Stomach (tissue), 8 donors: ENCODE measurements at regions not wholly inside any gene's neighbourhood (a gene's known extent, or its start where the extent isn't known, plus 50 kb on each side); places are given as distances from the start of the nearest gene placed in this dataset.

ENCODE experiments used
- DNase-seq, 2 donors: peaks; one replicate each; pipeline versions ENCODE4 v3.0.0 to v3.0.0-alpha.2; 2013 to 2019
- H3K27ac ChIP-seq, 5 donors: fragments of 200-600 bp in 4 of 5; sonication (generic) in 4 of 5; one replicate each; pipeline ENCODE4 v1.5.1; 2013 to 2019; ENCODE audit warnings: mild to moderate bottlenecking in 1 of 5, moderate library complexity in 1 of 5
- H3K27me3 ChIP-seq, 3 donors: fragments of 200-600 bp; sonication (generic); one replicate each; pipeline ENCODE4 v1.5.1; 2017 to 2019; ENCODE audit warnings: mixed run types in 1 of 3
- H3K36me3 ChIP-seq, 4 donors: fragments of 200-600 bp; sonication (generic); 1 replicate in 3 of 4; 2 replicates in 1 of 4; pipeline ENCODE4 v1.5.1; 2016 to 2019
- H3K4me1 ChIP-seq, 4 donors: fragments of 200-600 bp; sonication (generic); one replicate each; pipeline ENCODE4 v1.5.1; 2016 to 2019
- H3K4me3 ChIP-seq, 4 donors: fragments of 200-600 bp; sonication (generic) in 3 of 4; one replicate each; pipeline ENCODE4 v1.5.1; 2016 to 2019; ENCODE audit warnings: mild to moderate bottlenecking in 1 of 4
- H3K9me3 ChIP-seq, 4 donors: fragments of 200-600 bp; sonication (generic); one replicate each; pipeline ENCODE4 v1.5.1; 2016 to 2019
- EP300 ChIP-seq: sonication (generic); formaldehyde crosslinking; IDR thresholded peaks from one replicate; pipeline ENCODE4 v1.6.1; 2017; ENCODE audit warnings: antibody characterized with exemption
- POLR2A ChIP-seq, 4 donors: fragments of 450-650 bp; IDR thresholded peaks; one replicate each; pipeline ENCODE4 v1.6.1; 2016; ENCODE audit warnings: antibody characterized with exemption in 4 of 4, control low read depth in 2 of 4, mild to moderate bottlenecking in 1 of 4, moderate library complexity in 1 of 4
- POLR2AphosphoS5 ChIP-seq, 3 donors: sonication (generic); formaldehyde crosslinking; IDR thresholded peaks; one replicate each; pipeline ENCODE4 v1.6.1; 2016; ENCODE audit warnings: antibody characterized with exemption in 3 of 3
- WGBS, 5 donors: extraction: QIAGEN DNeasy Blood & Tissue Kit in 3 of 5; methylation state at CpG; one replicate each; pipeline versions ENCODE4 v1.1.5 to v1.1.7; 2013 to 2018; 5-methylcytosine and 5-hydroxymethylcytosine counted together
- intact Hi-C: fragments of 100-400 bp; cut with DNase I; formaldehyde crosslinking; loops from one replicate; pipeline ENCODE4 v1.15.1; 2023; ENCODE audit warnings: low total_unique reads
- TF ChIP-seq, protein P1 (sequence below), 7 experiments: fragments of 450-650 bp in 4 of 7; fragments of 200-600 bp in 3 of 7; sonication (generic) in 3 of 7; IDR thresholded peaks; one replicate each; pipeline ENCODE4 v1.5.1; 2016 to 2019; ENCODE audit warnings: antibody characterized with exemption in 7 of 7, control low read depth in 2 of 7, mild to moderate bottlenecking in 1 of 7
- donor health status: healthy with polysubstance abuse.
- donor health status: Bipolar disorder and iron deficiency.
- donor health status: healthy.

DNA sequence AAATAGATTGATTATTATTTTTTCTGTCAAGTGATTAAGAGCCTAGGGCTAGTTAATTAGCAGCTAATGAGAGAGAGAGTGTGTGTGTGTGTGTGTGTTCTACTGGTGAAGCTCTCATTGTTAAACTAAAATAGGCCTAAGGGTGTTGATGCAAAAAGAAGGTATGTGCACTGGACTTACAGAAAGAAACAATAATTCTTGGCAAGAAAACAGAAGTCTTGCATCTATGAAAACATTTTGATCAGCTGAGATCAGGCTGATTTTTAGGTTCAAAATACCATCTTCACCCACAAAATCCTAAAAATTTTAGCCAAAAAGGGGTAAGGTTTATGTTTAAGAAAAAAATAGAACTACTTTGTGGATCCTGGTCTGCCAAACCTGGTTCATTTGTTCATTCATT lies 106.5 kb downstream of the POSTN start:
- H3K4me3 ChIP-seq: no peak overlapping the region
- TF ChIP-seq, protein P1, sequence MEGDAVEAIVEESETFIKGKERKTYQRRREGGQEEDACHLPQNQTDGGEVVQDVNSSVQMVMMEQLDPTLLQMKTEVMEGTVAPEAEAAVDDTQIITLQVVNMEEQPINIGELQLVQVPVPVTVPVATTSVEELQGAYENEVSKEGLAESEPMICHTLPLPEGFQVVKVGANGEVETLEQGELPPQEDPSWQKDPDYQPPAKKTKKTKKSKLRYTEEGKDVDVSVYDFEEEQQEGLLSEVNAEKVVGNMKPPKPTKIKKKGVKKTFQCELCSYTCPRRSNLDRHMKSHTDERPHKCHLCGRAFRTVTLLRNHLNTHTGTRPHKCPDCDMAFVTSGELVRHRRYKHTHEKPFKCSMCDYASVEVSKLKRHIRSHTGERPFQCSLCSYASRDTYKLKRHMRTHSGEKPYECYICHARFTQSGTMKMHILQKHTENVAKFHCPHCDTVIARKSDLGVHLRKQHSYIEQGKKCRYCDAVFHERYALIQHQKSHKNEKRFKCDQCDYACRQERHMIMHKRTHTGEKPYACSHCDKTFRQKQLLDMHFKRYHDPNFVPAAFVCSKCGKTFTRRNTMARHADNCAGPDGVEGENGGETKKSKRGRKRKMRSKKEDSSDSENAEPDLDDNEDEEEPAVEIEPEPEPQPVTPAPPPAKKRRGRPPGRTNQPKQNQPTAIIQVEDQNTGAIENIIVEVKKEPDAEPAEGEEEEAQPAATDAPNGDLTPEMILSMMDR (IDR thresholded peaks at IDR 0.05): no peak
- TF ChIP-seq POLR2A (IDR thresholded peaks at IDR 0.05) (no peak), EP300 (no peak), POLR2AphosphoS5 (IDR thresholded peaks at IDR 0.05) (no peak)
- peaks cover 0 to 7% (median 0%) of the 10 kb centered on the region in 4 donors for H3K4me1 ChIP-seq
- intact Hi-C loops: no loop called here
- no peaks in the 10 kb centered on the region for H3K9me3 ChIP-seq
- no peak overlapping the region for H3K27ac ChIP-seq
- no peaks in the 10 kb centered on the region for H3K27me3 ChIP-seq
- DNase-seq: no peak
- H3K36me3 ChIP-seq: no peaks in the 10 kb centered on the region

DNA sequence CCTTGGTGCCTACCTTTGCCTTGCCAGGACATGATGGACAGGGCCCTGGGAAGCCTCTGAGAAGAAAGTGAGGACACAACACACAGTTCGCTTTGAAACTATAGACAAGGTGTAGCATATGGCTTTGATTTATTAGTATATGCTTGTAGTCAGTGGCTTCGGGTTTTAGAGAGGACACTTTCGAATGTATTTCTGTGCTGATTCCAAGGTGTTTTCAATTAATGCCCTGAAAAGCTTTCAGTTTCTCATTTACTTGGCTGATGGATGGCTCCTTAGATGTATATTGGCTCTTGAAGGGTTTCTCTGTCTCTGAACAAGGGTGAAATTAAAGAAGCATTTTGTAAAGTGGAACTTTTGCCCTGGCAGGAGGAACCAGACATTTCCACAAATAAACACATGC lies 106.9 kb downstream of the POSTN start:
- H3K27me3 ChIP-seq: no peaks in the 10 kb centered on the region
- intact Hi-C loops: no loop called here
- DNase-seq: no peak
- H3K27ac ChIP-seq: no peak overlapping the region
- peaks cover 0 to 7% (median 0%) of the 10 kb centered on the region in 4 donors for H3K4me1 ChIP-seq
- TF ChIP-seq, protein P1 (IDR thresholded peaks at IDR 0.05): no peak
- no peak for TF ChIP-seq POLR2AphosphoS5 (IDR thresholded peaks at IDR 0.05)
- H3K9me3 ChIP-seq: no peaks in the 10 kb centered on the region
- no peak overlapping the region for H3K4me3 ChIP-seq
- 78 to 91% (median 83%) methylated on average over 3 of the region's 3 CpGs for WGBS, 5 donors
- H3K36me3 ChIP-seq: no peaks in the 10 kb centered on the region

DNA sequence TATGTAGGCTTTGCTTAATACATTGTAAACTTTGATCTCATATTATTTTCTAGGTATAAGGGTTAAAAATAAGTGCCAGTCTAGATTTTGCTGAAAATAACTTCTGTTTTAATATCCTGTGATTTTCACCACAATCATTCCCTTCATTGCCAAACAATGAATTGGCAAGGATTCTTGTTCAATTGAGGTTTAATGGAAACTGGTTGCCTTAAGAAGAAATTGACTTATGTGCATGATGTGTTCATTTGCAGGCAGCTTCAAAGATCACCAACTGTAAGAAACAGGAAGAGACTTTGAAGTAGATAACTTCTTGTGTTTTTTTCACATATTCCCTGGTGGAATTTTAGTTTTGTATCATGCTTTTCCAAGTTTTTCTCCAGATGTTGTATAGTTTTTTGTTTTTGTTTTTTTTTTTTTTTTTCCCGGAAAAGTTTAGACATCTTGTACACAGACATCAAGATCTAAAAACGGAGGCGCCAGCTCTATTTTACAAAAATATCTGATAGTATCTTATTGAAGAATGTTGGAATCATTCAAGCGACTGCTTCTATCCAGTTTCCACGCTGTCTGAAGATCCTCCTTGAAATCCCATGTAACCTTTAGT lies 108.3 kb downstream of the POSTN start:
- intact Hi-C loops: no loop called here
- WGBS, 5 donors: 77 to 85% (median 83%) methylated on average over 5 of the region's 5 CpGs

DNA sequence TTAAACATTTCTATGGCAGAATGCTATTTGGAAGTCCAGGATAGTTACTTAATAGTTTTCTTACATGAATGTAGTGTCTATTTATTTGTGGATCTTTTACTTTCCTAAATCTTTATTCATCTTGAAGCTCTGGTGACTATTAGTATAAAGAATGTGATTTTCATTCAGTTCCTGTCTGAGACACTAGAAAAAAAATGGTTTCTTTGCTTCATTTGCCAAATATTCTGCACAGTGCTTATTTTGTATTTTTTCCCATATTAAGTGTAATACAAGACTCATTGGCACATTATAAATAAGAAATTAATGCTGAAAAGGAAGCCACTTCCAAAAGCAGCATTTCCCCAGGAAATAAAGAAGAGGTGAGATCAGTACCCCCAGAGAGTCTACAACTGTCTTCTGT lies 109.8 kb downstream of the POSTN start:
- H3K27me3 ChIP-seq: no peaks in the 10 kb centered on the region
- no peak overlapping the region for H3K27ac ChIP-seq
- intact Hi-C loops: no loop called here
- H3K4me1 ChIP-seq: peaks cover 0 to 13% (median 3%) of the 10 kb centered on the region in 4 donors
- H3K4me3 ChIP-seq: no peak overlapping the region
- H3K9me3 ChIP-seq: no peaks in the 10 kb centered on the region
- H3K36me3 ChIP-seq: no peaks in the 10 kb centered on the region
- no peak for DNase-seq
- TF ChIP-seq POLR2AphosphoS5 (IDR thresholded peaks at IDR 0.05) (no peak), EP300 (no peak), POLR2A (IDR thresholded peaks at IDR 0.05) (no peak)
- TF ChIP-seq, protein P1 (IDR thresholded peaks at IDR 0.05): no peak

More for the DNA sequence above, 108.3 kb downstream of the POSTN start:
- TF ChIP-seq EP300: no peak
- TF ChIP-seq POLR2A (IDR thresholded peaks at IDR 0.05): no peak
- TF ChIP-seq POLR2AphosphoS5 (IDR thresholded peaks at IDR 0.05): no peak
- TF ChIP-seq, protein P1 (IDR thresholded peaks at IDR 0.05): no peak
- Histone ChIP-seq H3K9me3 (no peaks in the 10 kb centered on the region), H3K4me3 (no peak overlapping the region), H3K4me1 (peaks cover 0 to 12% (median 3%) of the 10 kb centered on the region in 4 donors), H3K27ac (no peak overlapping the region), H3K36me3 (no peaks in the 10 kb centered on the region), H3K27me3 (no peaks in the 10 kb centered on the region)
- DNase-seq: no peak
